OCI-M1 (cell line): ENCODE measurements at regions not wholly inside any gene's neighbourhood (a gene's known extent, or its start where the extent isn't known, plus 50 kb on each side); places are given as distances from the start of the nearest gene placed in this dataset.

Experiments
- DNase-seq: peaks from one replicate; lab custom pipeline; 2025; lab: John Stamatoyannopoulos, UW

GRCh38 chr13:86201477-86201876 lies 402.3 kb upstream of the SLITRK6 start:
- DNase-seq: no peak

- peak; percentile 16 for DNase-seq
Measured at GRCh38 chr13:86193281-86193680, 394.1 kb upstream of the SLITRK6 start.

GRCh38 chr13:86188170-86188569 lies 389.0 kb upstream of the SLITRK6 start:
- DNase-seq: no peak

- no peak for DNase-seq
Measured at GRCh38 chr13:86185636-86186035, 386.4 kb upstream of the SLITRK6 start.

GRCh38 chr13:86185107-86185506 lies 385.9 kb upstream of the SLITRK6 start:
- no peak for DNase-seq

GRCh38 chr13:86174622-86175021 lies 375.4 kb upstream of the SLITRK6 start:
- peak; percentile 35 for DNase-seq

GRCh38 chr13:86172961-86173360 lies 373.7 kb upstream of the SLITRK6 start:
- DNase-seq: no peak

- no peak for DNase-seq
Measured at GRCh38 chr13:86161257-86161656, 362.0 kb upstream of the SLITRK6 start.

GRCh38 chr13:86155756-86156155 lies 356.5 kb upstream of the SLITRK6 start:
- no peak for DNase-seq

GRCh38 chr13:86142080-86142479 lies 342.9 kb upstream of the SLITRK6 start:
- DNase-seq: no peak

GRCh38 chr13:86135856-86136255 lies 336.6 kb upstream of the SLITRK6 start:
- no peak for DNase-seq

GRCh38 chr13:86121881-86122280 lies 322.7 kb upstream of the SLITRK6 start:
- no peak for DNase-seq

GRCh38 chr13:86109107-86109506 lies 309.9 kb upstream of the SLITRK6 start:
- DNase-seq: no peak

GRCh38 chr13:86108334-86108733 lies 309.1 kb upstream of the SLITRK6 start:
- DNase-seq: no peak

GRCh38 chr13:86098511-86098910 lies 299.3 kb upstream of the SLITRK6 start:
- DNase-seq: no peak

GRCh38 chr13:86095351-86095750 lies 296.1 kb upstream of the SLITRK6 start:
- DNase-seq: no peak

- DNase-seq: no peak
Measured at GRCh38 chr13:86090181-86090580, 291.0 kb upstream of the SLITRK6 start.

- DNase-seq: no peak
Measured at GRCh38 chr13:86087244-86087643, 288.0 kb upstream of the SLITRK6 start.

GRCh38 chr13:86085890-86086289 lies 286.7 kb upstream of the SLITRK6 start:
- peak; percentile 39 for DNase-seq

GRCh38 chr13:86082121-86082520 lies 282.9 kb upstream of the SLITRK6 start:
- DNase-seq: no peak

GRCh38 chr13:86080340-86080995 lies 281.2 kb upstream of the SLITRK6 start:
- DNase-seq: no peak

- DNase-seq: no peak
Measured at GRCh38 chr13:86066611-86067365, 267.6 kb upstream of the SLITRK6 start.

GRCh38 chr13:86052141-86052540 lies 252.9 kb upstream of the SLITRK6 start:
- no peak for DNase-seq
